OCI-LY7 (cell line): ENCODE measurements at regions not wholly inside any gene's neighbourhood (a gene's known extent, or its start where the extent isn't known, plus 50 kb on each side); places are given as distances from the start of the nearest gene placed in this dataset.

ENCODE experiments used
- BruUV-seq: library from RNA; stranded (reverse); fragments of 400-500 nt; replicated peaks from 2 replicates; lab custom pipeline; 2021; lab: Mats Ljungman, UMichigan
- CTCF ChIA-PET: fragments of 300-600 bp; sonication (Branson Sonifier 250); formaldehyde crosslinking; loops from one replicate; lab custom pipeline; 2022; ENCODE audit warnings: antibody characterized with exemption; ENCODE audit not compliant: unreplicated experiment; lab: Charles Lee
- POLR2A ChIA-PET: fragments of 300-600 bp; sonication (Branson Sonifier 250); formaldehyde crosslinking; loops from one replicate; lab custom pipeline; 2022; ENCODE audit warnings: antibody characterized with exemption; lab: Charles Lee
- DNase-seq: peaks from one replicate; pipeline ENCODE4 v3.0.0-alpha.2; 2015; ENCODE audit warnings: low spot score
- H2AFZ ChIP-seq: fragments of 200-600 bp; sonication (generic), shearing (Covaris generic); 2 replicates; pipeline ENCODE4 v1.6.1; 2014; ENCODE audit warnings: mild to moderate bottlenecking, antibody characterized with exemption, low read length, moderate library complexity
- H3K27ac ChIP-seq: fragments of 200-600 bp; sonication (generic); 2 replicates; pipeline ENCODE4 v1.5.1; 2014; ENCODE audit warnings: mixed run types, low read depth, mild to moderate bottlenecking, moderate library complexity, low read length, inconsistent platforms; ENCODE audit not compliant: poor library complexity, severe bottlenecking
- H3K36me3 ChIP-seq: fragments of 200-600 bp; sonication (generic); 2 replicates; pipeline ENCODE4 v1.6.1; 2014; ENCODE audit warnings: mild to moderate bottlenecking, antibody characterized with exemption, low read length, moderate library complexity, mixed read lengths; ENCODE audit not compliant: insufficient read depth
- H3K4me1 ChIP-seq: fragments of 200-600 bp; sonication (generic); 2 replicates; pipeline ENCODE4 v1.5.1; 2014; ENCODE audit warnings: mild to moderate bottlenecking, low read length; ENCODE audit not compliant: insufficient read depth, poor library complexity, severe bottlenecking
- H3K4me2 ChIP-seq: fragments of 200-600 bp; sonication (generic); 2 replicates; pipeline ENCODE4 v1.6.1; 2014; ENCODE audit warnings: mild to moderate bottlenecking, low read length
- H3K4me3 ChIP-seq: fragments of 200-600 bp; sonication (generic); 2 replicates; pipeline ENCODE4 v1.5.1; 2014; ENCODE audit warnings: mild to moderate bottlenecking, low read depth, low read length; ENCODE audit not compliant: poor library complexity, severe bottlenecking
- H3K79me2 ChIP-seq: fragments of 200-600 bp; sonication (generic); 2 replicates; pipeline ENCODE4 v1.6.1; 2016; ENCODE audit warnings: low read depth, mild to moderate bottlenecking, low read length, moderate library complexity, mixed read lengths; ENCODE audit not compliant: insufficient read depth
- H3K9me2 ChIP-seq: fragments of 200-600 bp; sonication (generic); 2 replicates; pipeline ENCODE4 v1.6.1; 2016; ENCODE audit warnings: mild to moderate bottlenecking, low read length, mixed read lengths; ENCODE audit not compliant: insufficient read depth
- H3K9me3 ChIP-seq: fragments of 200-600 bp; sonication (generic); 2 replicates; pipeline ENCODE4 v1.6.1; 2014; ENCODE audit warnings: mild to moderate bottlenecking, mixed run types, low read length, mixed read lengths
- H4K20me1 ChIP-seq: fragments of 200-600 bp; sonication (generic); 2 replicates; pipeline ENCODE4 v1.6.1; 2014; ENCODE audit warnings: mild to moderate bottlenecking, antibody characterized with exemption, low read length, moderate library complexity, mixed read lengths; ENCODE audit not compliant: insufficient read depth
- EZH2phosphoT487 ChIP-seq: fragments of 200-600 bp; sonication (generic); IDR thresholded peaks from 2 replicates; pipeline ENCODE4 v1.6.1; 2018; ENCODE audit warnings: low read depth, borderline replicate concordance, mild to moderate bottlenecking, mixed run types, antibody characterized with exemption, low read length, moderate library complexity, mixed read lengths
- intact Hi-C: fragments of 100-400 bp; cut with micrococcal nuclease; formaldehyde crosslinking; loops from one replicate; pipeline ENCODE4 v1.10.0; 2022; ENCODE audit not compliant: unreplicated experiment
- TF ChIP-seq, protein P1 (sequence below): fragments of 200-600 bp; sonication (generic); conservative IDR thresholded peaks from 2 replicates; pipeline ENCODE4 v1.5.1; 2014; ENCODE audit warnings: mild to moderate bottlenecking, antibody characterized with exemption, low read length, moderate library complexity, mixed read lengths

DNA sequence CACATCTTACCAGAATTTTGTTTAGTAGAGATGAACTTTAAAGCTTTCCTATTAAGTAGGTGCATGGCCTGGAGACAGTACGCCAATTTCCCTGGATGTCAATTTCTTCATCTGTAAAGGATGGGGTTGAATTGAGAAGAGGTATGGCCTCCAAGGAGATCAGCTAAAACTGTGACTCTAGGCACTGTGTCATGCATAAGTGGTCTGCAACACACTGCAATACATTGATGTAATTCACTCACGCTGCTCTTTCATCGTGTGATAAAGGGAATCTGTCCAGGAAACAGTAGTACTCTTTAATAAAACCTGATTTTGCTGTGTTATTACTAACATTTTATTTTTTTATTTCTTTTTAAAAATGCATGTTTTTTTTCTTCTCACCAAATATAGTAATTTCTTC is 795.8 kb downstream of the DIAPH3 start:
- ChIA-PET POLR2A (interaction anchor here (0.5 to 0.6 kb wide), 2 partner anchors 193 to 221 kb away, joined by 3 read pairs; no protein-coding TSS in a partner anchor), CTCF (no interaction called here)
- TF ChIP-seq, protein P1, sequence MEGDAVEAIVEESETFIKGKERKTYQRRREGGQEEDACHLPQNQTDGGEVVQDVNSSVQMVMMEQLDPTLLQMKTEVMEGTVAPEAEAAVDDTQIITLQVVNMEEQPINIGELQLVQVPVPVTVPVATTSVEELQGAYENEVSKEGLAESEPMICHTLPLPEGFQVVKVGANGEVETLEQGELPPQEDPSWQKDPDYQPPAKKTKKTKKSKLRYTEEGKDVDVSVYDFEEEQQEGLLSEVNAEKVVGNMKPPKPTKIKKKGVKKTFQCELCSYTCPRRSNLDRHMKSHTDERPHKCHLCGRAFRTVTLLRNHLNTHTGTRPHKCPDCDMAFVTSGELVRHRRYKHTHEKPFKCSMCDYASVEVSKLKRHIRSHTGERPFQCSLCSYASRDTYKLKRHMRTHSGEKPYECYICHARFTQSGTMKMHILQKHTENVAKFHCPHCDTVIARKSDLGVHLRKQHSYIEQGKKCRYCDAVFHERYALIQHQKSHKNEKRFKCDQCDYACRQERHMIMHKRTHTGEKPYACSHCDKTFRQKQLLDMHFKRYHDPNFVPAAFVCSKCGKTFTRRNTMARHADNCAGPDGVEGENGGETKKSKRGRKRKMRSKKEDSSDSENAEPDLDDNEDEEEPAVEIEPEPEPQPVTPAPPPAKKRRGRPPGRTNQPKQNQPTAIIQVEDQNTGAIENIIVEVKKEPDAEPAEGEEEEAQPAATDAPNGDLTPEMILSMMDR = no peak
- no peak for TF ChIP-seq EZH2phosphoT487
- Histone ChIP-seq H3K9me2 (no peaks in the 10 kb centered on the region), H3K36me3 (no peaks in the 10 kb centered on the region), H3K4me1 (no peaks in the 10 kb centered on the region), H3K9me3 (no peaks in the 10 kb centered on the region), H2AFZ (no peak overlapping the region), H3K27ac (no peak overlapping the region), H3K4me2 (no peak overlapping the region), H3K79me2 (no peaks in the 10 kb centered on the region), H4K20me1 (no peaks in the 10 kb centered on the region), H3K4me3 (no peak overlapping the region)
- DNase-seq = no peak
- intact Hi-C loops = no loop called here
- no TSS peak for BruUV-seq

DNA sequence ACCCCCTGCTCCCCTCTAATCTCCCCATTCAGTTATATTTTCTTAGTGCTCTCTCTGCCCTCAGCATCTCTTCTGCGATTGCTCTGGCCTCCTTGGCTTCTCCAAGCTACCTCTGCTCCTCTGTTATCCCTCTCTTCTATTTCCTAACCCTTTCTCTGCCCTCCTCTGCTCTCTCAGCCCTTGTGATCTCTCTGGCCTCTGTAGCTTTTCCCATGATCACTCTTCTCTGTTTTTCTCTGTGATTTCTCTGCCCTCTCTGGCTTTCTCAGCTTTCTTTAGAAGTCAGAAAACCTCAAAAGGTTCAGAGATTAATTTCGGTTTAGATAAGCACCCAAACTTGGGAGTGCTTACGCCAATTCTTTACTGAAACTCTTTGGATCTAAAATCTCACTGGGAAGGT is 795.0 kb downstream of the DIAPH3 start:
- no peaks in the 10 kb centered on the region for H3K36me3 ChIP-seq
- H4K20me1 ChIP-seq = no peaks in the 10 kb centered on the region
- H3K4me1 ChIP-seq = no peaks in the 10 kb centered on the region
- intact Hi-C loops = no loop called here
- no peak overlapping the region for H3K27ac ChIP-seq
- H2AFZ ChIP-seq = no peak overlapping the region
- TF ChIP-seq, protein P1 = no peak
- no peak for TF ChIP-seq EZH2phosphoT487
- BruUV-seq = no TSS peak
- CTCF ChIA-PET = no interaction called here
- no peaks in the 10 kb centered on the region for H3K9me3 ChIP-seq
- no peak overlapping the region for H3K4me3 ChIP-seq
- H3K9me2 ChIP-seq = no peaks in the 10 kb centered on the region
- no peaks in the 10 kb centered on the region for H3K79me2 ChIP-seq
- H3K4me2 ChIP-seq = no peak overlapping the region
- POLR2A ChIA-PET = no interaction called here
- no peak for DNase-seq

DNA sequence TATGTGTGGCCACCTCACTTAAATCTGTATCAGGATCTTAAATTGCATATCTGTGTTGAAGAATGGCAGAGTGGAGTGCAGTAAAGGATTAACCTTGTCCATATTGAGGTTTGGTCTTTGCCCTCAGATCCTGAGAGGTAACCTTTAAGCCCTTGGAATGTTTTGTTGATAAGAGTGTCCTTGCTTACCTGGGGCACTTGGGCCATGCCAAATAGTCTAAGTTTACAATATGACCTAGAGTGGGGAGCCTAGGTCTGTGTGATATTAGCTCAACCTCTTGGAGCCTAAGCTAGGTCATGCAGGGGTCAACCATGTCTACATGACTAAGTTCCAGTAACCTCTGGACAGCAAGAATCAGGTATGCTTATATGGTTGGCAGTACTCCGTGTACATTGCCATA is 792.5 kb downstream of the DIAPH3 start:
- POLR2A ChIA-PET = no interaction called here
- TF ChIP-seq, protein P1 = no peak
- TF ChIP-seq EZH2phosphoT487 = no peak
- Histone ChIP-seq H3K27ac (no peak overlapping the region), H3K9me2 (no peaks in the 10 kb centered on the region), H3K9me3 (no peaks in the 10 kb centered on the region), H3K4me3 (no peak overlapping the region), H4K20me1 (no peaks in the 10 kb centered on the region), H2AFZ (no peak overlapping the region), H3K4me1 (no peaks in the 10 kb centered on the region), H3K36me3 (no peaks in the 10 kb centered on the region), H3K79me2 (no peaks in the 10 kb centered on the region), H3K4me2 (no peak overlapping the region)
- no TSS peak for BruUV-seq
- intact Hi-C loops = no loop called here
- DNase-seq = no peak
- CTCF ChIA-PET = no interaction called here
